ENCODE measurements at regions not wholly inside any gene's neighbourhood (a gene's known extent, or its start where the extent isn't known, plus 50 kb on each side); places are given as distances from the start of the nearest gene placed in this dataset.

DNA sequence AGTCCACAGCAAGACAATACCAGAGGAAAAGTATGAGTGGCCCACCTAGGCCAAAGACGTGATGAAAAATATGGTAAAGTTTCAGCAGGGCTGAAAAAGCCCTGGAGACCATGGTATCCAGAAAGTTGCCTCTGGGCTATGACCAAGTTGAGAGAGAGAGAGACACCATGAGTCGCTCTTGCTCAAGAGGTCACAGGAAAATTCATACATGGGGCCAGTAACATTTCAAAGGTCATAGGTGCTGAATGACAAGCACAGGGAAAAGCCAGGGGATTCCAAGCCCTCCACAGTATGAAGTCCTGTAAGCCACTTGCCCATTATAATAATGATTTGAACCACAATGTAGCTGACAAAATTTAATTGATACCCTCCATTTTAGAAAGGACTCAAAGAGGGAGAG, 657.7 kb upstream of the CITED2 start:
- Histone ChIP-seq H3K4me3 (no peak overlapping the region), H3K4me1 (peaks cover 0 to 16% (median 0%) of the 10 kb centered on the region in 12 donors), H3K27me3 (no peaks in the 10 kb centered on the region), H3K9me3 (peaks cover 0 to 25% (median 3%) of the 10 kb centered on the region in 12 donors), H3K27ac (no peak overlapping the region), H3K36me3 (no peaks in the 10 kb centered on the region)
- DNase-seq = no peak
- WGBS, 4 donors = 82 to 90% (median 86%) methylated on average over 2 of the region's 2 CpGs
- intact Hi-C loops (cut with DNase I) = no loop called here
- TF ChIP-seq POLR2A (IDR thresholded peaks at IDR 0.05) = no peak
- TF ChIP-seq, protein P1, sequence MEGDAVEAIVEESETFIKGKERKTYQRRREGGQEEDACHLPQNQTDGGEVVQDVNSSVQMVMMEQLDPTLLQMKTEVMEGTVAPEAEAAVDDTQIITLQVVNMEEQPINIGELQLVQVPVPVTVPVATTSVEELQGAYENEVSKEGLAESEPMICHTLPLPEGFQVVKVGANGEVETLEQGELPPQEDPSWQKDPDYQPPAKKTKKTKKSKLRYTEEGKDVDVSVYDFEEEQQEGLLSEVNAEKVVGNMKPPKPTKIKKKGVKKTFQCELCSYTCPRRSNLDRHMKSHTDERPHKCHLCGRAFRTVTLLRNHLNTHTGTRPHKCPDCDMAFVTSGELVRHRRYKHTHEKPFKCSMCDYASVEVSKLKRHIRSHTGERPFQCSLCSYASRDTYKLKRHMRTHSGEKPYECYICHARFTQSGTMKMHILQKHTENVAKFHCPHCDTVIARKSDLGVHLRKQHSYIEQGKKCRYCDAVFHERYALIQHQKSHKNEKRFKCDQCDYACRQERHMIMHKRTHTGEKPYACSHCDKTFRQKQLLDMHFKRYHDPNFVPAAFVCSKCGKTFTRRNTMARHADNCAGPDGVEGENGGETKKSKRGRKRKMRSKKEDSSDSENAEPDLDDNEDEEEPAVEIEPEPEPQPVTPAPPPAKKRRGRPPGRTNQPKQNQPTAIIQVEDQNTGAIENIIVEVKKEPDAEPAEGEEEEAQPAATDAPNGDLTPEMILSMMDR (IDR thresholded peaks at IDR 0.05) = no peak
- no peak for ATAC-seq

DNA sequence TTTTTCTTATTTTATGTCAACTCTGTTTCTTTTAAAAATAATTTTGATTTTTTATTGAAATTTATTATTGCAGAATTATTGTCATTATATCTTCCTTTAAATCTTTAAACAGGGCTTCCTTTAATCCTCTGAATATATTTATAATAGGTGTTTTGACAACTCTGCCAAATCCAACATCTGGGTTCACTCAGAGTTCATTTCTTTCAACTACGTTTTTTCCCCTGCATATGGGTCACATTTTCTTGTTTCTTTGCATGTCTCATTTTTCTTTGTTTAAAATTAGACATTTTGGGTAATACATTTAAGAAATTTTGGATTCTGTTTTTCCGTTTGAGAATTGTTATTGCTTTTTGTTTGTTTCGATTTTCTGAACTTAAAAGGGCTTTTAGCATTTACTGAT, 655.1 kb upstream of the CITED2 start:
- TF ChIP-seq POLR2A (IDR thresholded peaks at IDR 0.05) = no peak
- TF ChIP-seq, protein P1 (IDR thresholded peaks at IDR 0.05) = no peak
- no peak for ATAC-seq
- Histone ChIP-seq H3K27ac (no peak overlapping the region), H3K36me3 (no peaks in the 10 kb centered on the region), H3K4me3 (no peak overlapping the region), H3K27me3 (no peaks in the 10 kb centered on the region), H3K4me1 (no peaks in the 10 kb centered on the region), H3K9me3 (peaks cover 0 to 16% (median 0%) of the 10 kb centered on the region in 12 donors)
- DNase-seq = no peak
- WGBS, 4 donors = 80 to 87% (median 84%) methylated on average over 3 of the region's 3 CpGs
- intact Hi-C loops (cut with DNase I) = no loop called here

DNA sequence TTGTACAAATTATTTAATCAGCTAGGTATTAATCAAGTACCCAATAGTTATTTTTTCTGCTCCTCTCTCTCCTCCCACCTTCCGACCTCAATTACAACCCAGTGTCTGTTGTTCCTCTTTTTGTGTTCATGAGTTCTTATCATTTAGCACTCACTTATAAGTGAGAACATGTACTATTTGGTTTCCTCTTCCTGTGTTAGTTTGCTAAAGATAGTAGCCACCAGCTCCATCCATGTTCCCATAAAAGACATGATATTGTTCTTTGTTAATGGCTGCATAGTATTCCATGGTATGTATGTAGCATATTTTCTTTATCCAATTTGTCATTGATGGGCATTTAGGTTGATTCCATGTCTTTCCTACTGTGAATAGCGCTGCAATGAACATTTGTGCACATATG, 652.8 kb upstream of the CITED2 start:
- Histone ChIP-seq H3K4me1 (no peaks in the 10 kb centered on the region), H3K27me3 (no peaks in the 10 kb centered on the region), H3K36me3 (no peaks in the 10 kb centered on the region), H3K9me3 (peaks cover 0 to 16% (median 0%) of the 10 kb centered on the region in 12 donors), H3K4me3 (no peak overlapping the region), H3K27ac (no peak overlapping the region)
- WGBS, 4 donors = 68 to 88% (median 82%) methylated on average over 2 of the region's 2 CpGs
- no peak for TF ChIP-seq POLR2A (IDR thresholded peaks at IDR 0.05)
- TF ChIP-seq, protein P1 (IDR thresholded peaks at IDR 0.05) = no peak
- intact Hi-C loops (cut with DNase I) = no loop called here
- DNase-seq (no peak), ATAC-seq (no peak)

DNA sequence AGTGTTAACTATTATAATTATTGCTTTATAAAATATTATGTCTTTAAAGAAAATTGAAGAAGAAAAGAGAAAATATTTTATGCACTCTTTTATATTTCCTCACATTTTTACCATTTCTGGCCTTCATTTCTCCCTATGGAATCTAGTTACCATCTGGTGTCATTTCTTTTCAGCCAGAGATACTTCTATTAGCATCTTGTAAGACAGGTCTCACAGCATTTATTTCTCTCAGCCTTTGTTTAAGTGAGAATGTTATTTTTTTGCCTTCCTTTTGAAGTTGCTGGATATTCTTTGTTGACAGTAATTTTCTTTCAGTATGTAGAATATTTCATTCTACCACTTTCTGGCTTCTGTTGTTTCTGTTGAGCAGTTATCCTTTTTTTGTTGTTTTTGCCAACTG, 652.1 kb upstream of the CITED2 start:
- no peaks in the 10 kb centered on the region for H3K4me1 ChIP-seq
- DNase-seq = no peak
- no peak overlapping the region for H3K4me3 ChIP-seq
- TF ChIP-seq POLR2A (IDR thresholded peaks at IDR 0.05) = no peak
- TF ChIP-seq, protein P1 (IDR thresholded peaks at IDR 0.05) = no peak
- no peaks in the 10 kb centered on the region for H3K36me3 ChIP-seq
- H3K27ac ChIP-seq = no peak overlapping the region
- intact Hi-C loops (cut with DNase I) = no loop called here
- no peak for ATAC-seq
- peaks cover 0 to 16% (median 0%) of the 10 kb centered on the region in 12 donors for H3K9me3 ChIP-seq
- H3K27me3 ChIP-seq = no peaks in the 10 kb centered on the region

Data from heart left ventricle (tissue), 16 donors.